ENCODE measurements at regions not wholly inside any gene's neighbourhood (a gene's known extent, or its start where the extent isn't known, plus 50 kb on each side); places are given as distances from the start of the nearest gene placed in this dataset.

GRCh38 chr4:30117433-30117832 lies 602.7 kb upstream of the PCDH7 start:
- Histone ChIP-seq H3K18ac (ENCODE audit: extremely low read depth, low read length) (no peak overlapping the region), H2AFZ (ENCODE audit: low read length) (no peak overlapping the region), H3K23me2 (ENCODE audit: low read depth, low read length) (no peaks in the 10 kb centered on the region; the same call in 1 of the 2 replicates), H3K56ac (replicated peaks; ENCODE audit: insufficient read length, low read depth, low read length) (no peak overlapping the region), H2BK20ac (ENCODE audit: low read length) (no peak overlapping the region), H2BK120ac (replicated peaks; ENCODE audit: low read depth, low read length) (no peak overlapping the region), H3K27ac (ENCODE audit: low read depth, low read length) (no peak overlapping the region), H2BK5ac (ENCODE audit: low read depth, low read length) (no peak overlapping the region), H3K4ac (replicated peaks; ENCODE audit: insufficient read length, low read depth, low read length) (no peak overlapping the region), H3K79me2 (ENCODE audit: control insufficient read depth in 1 of 2, insufficient read depth in 2 of 2, low read length in 2 of 2) (no peaks in the 10 kb centered on the region), H3K4me1 (replicated peaks in 1 of 4; ENCODE audit: control insufficient read depth in 3 of 4, insufficient read depth in 4 of 4, low read length in 3 of 4) (no peaks in the 10 kb centered on the region; a peak in 1 of 7 replicates), H2BK15ac (ENCODE audit: low read length) (no peak overlapping the region), H3K9ac (replicated peaks in 1 of 4; ENCODE audit: extremely low read depth in 1 of 4, low read depth in 3 of 4, low read length in 3 of 4) (no peak overlapping the region), H4K20me1 (replicated peaks in 1 of 2; ENCODE audit: control insufficient read depth in 1 of 2, insufficient read depth in 2 of 2, low read length in 2 of 2) (no peaks in the 10 kb centered on the region), H3K27me3 (replicated peaks in 1 of 4; ENCODE audit: control insufficient read depth in 3 of 4, extremely low read depth in 1 of 4, insufficient read depth in 3 of 4, low read length in 3 of 4) (no peaks in the 10 kb centered on the region), H3K79me1 (ENCODE audit: low read depth, low read length) (no peaks in the 10 kb centered on the region), H3K36me3 (ENCODE audit: control insufficient read depth in 2 of 4, insufficient read depth in 4 of 4, low read length in 3 of 4) (no peaks in the 10 kb centered on the region), H3K23ac (ENCODE audit: insufficient read length) (no peak overlapping the region), H2BK12ac (ENCODE audit: low read depth, low read length) (no peak overlapping the region), H3K4me3 (ENCODE audit: extremely low read depth in 1 of 4, insufficient read depth in 2 of 4, low read depth in 3 of 4, low read length in 4 of 4) (no peak overlapping the region), H2AK5ac (ENCODE audit: low read depth, low read length) (no peak overlapping the region), H3K4me2 (ENCODE audit: insufficient read depth in 1 of 2, low read depth in 2 of 2, low read length in 2 of 2) (no peak overlapping the region), H4K5ac (ENCODE audit: insufficient read length, low read depth, low read length) (no peak overlapping the region), H4K91ac (replicated peaks; ENCODE audit: insufficient read length, low read length) (no peak overlapping the region), H3K14ac (ENCODE audit: insufficient read length) (no peak overlapping the region), H4K8ac (ENCODE audit: extremely low read depth, insufficient read depth, low read length) (no peak overlapping the region), H3K9me3 (ENCODE audit: insufficient read depth in 2 of 2, low read depth in 1 of 2, low read length in 1 of 2) (no peaks in the 10 kb centered on the region; a peak in 1 of 4 replicates)
- DNase-seq (ENCODE audit: low read depth in 1 of 2, low spot score in 2 of 2) (no peak), FAIRE-seq (no peak)
- ChIA-PET POLR2A (ENCODE audit: partially characterized antibody) (no interaction called here), CTCF (ENCODE audit: partially characterized antibody) (no interaction called here)
- TF ChIP-seq TBP (IDR thresholded peaks at IDR 0.05; ENCODE audit: low read depth, low read length) (no peak), BRCA1 (IDR thresholded peaks at IDR 0.05; ENCODE audit: low read depth, low read length) (no peak), CTBP2 (IDR thresholded peaks at IDR 0.05; ENCODE audit: borderline replicate concordance, insufficient read depth, insufficient read length, low read length) (no peak), SIN3A (conservative IDR thresholded peaks at IDR 0.05 in 1 of 2, IDR thresholded peaks at IDR 0.05 in 1 of 2; ENCODE audit: low read depth in 1 of 2, low read length in 2 of 2) (no peak), EZH2 (IDR thresholded peaks at IDR 0.05; ENCODE audit: low read depth, low read length, severe bottlenecking) (no peak), HDAC6 (IDR thresholded peaks at IDR 0.05; ENCODE audit: low read depth, low read length) (no peak), CREB1 (IDR thresholded peaks at IDR 0.05) (no peak), YY1 (IDR thresholded peaks at IDR 0.05; ENCODE audit: low read depth, low read length) (no peak), ZNF274 (IDR thresholded peaks at IDR 0.05; ENCODE audit: borderline replicate concordance, extremely low read depth, low read length) (no peak), BACH1 (IDR thresholded peaks at IDR 0.05; ENCODE audit: low read length) (no peak), PHF8 (conservative IDR thresholded peaks at IDR 0.05; ENCODE audit: low read depth, low read length) (no peak), SIX5 (IDR thresholded peaks at IDR 0.05; ENCODE audit: low read depth, low read length) (no peak), GABPA (IDR thresholded peaks at IDR 0.05; ENCODE audit: borderline replicate concordance, insufficient read depth, low read length) (no peak), SIRT6 (IDR thresholded peaks at IDR 0.05; ENCODE audit: low read length) (no peak), TAF7 (optimal IDR thresholded peaks at IDR 0.05; ENCODE audit: borderline replicate concordance, low read depth, low read length) (no peak)
- 92% methylated on average over 3 of the region's 3 CpGs; no CpG with 5 or more reads in 1 of the 2 experiments for WGBS, 2 experiments (ENCODE audit: extremely low coverage in 1 of 2, insufficient coverage in 1 of 2, insufficient read length in 1 of 2, insufficient replicate concordance in 2 of 2, low coverage in 1 of 2, low lambda C conversion rate in 2 of 2, missing lambda C conversion rate in 1 of 2)
